Fibroblast of peridontal ligament (primary cell): ENCODE measurements at regions not wholly inside any gene's neighbourhood (a gene's known extent, or its start where the extent isn't known, plus 50 kb on each side); places are given as distances from the start of the nearest gene placed in this dataset.

ENCODE experiments used
- DNase-seq: peaks from one replicate; pipeline ENCODE4 v3.0.0-alpha.2; 2010; ENCODE audit errors: extremely low read depth

DNA sequence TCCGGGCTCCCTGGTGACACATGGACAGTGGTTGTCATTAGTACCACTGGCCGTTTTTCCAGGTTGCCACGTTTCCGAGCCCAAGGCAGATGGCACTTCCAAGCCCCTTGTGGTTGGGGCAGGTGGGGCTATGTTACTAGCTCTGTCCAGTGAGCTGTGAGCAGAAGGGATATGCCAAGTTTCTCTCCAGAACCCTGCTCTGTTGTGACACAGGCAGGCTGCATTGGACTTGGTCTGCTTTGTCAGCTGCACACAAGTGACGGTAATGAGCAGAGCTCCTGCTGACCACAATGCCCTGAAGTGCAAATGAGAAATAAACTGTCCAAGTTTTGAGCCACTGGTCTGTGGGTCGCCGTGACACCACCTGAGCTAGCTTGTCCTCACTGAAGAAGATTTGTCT is 118.8 kb downstream of the GYPC start:
- DNase-seq, result no peak

DNA sequence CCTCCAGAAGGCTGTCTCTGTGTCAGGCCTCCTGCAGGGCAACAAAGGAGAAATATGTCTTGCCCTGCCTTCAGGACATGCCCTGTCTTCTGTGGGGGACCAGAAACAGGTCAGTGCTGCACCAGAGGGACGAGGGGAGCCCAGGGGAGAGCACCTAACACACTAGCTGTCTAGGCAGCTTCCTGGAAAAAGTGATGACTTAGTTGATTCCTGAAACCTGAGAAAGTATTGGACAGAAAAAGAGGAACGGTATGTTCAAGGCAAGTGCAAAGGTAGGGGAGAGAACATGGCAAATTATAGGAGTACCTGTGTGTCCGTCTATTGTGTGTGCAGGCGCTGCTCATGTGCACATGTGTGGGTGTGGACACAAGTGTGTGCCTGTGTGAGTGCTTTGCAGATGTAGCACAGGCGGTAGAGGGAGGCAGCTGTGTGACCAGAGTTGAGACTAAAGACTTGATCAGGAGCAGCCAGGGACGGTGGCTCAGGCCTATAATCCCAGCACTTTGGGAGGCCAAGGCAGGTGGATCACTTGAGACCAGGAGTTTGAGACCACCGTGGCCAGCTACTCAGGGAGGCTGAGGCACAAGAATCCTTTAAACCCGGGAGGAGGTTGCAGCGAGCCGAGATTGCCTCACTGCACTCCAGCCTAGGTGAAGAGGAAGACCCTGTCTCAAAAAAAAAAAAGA is 119.5 kb downstream of the GYPC start:
- no peak for DNase-seq

DNA sequence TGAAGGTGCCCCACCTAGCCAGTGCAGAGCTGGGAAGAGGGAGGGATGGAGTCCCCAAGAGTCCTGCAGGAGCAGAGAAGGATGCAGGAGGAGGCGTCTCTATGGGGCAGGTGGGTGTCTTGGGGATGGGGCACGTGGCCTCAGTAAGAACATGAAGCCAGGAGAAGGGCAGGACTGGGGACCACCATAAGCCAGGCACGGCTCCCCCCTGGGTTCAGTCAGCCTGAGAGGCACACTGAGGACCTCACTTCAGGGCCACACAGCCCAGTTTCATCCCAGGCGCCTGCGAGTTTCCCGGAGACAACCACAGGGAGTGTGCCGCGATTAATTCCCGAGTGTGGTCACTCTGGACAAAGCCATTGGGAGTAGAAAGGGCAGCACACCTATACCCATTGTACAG is 120.3 kb downstream of the GYPC start:
- no peak for DNase-seq

GRCh38 chr2:126776692-126777619 is 121.0 kb downstream of the GYPC start:
- DNase-seq, result peak; percentile 66

DNA sequence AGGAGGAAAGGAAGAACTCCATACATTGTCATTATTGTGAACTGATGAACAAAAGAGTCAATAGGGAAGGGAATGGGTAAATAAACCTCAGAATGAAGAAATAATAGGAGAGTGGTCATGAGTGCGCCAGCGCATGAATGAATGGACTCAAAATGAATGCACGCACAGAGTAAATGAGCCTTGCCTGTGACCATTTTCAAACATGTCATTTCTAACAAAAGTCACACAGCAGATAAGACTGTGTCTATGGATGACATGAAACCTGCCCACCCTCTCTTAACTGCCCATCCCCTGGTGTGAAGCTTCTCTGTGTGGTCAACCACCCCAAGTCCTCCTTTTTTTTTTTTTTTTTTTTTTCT is 121.1 kb upstream of the TEX51 start:
- DNase-seq, result no peak

DNA sequence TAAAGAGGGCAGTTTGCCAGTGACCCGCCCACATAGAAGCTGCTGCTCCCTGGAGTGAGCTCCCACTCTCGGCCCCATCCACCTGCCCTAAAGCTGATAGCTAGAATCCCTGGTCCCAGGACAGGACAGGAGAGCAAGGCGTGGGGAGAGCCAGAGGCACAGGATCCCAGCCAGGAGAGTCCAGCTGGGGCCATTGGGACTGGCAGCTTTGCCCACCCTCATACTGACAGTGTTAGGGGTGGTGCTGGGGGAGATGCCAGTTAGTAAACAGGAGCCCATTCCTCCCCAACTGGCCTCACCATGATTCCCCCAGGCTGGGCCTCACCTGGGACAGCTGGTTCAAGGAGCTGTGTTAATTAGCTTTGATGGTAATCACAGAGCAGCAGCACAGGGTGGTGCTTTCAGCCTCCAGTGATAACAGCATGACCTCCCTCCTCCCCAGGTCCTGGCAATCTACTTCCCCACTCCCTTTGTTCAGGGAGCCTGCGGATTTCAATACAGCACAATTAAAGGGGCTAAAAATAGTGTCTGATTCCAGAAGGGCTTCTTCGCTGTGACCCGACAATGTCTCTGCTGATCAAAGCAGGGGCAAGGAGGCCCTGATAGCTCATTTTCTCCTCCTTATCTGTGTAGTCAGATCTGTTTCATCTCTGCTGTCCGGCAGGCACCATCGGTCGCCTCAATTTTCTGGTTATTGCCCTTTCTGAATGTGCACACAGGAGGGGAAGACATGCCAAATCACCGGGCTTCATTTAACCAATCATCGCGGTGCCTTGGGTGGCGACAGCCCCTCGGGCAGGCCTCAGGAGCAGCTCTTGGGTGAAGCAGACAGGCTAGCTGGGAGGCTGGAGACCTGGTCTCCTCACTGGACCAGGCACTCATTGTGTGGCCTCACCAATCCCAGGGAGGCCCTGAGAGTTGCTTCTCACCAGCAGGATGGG is 119.9 kb upstream of the TEX51 start:
- no peak for DNase-seq

- DNase-seq, result no peak
Observed at GRCh38 chr2:126781206-126781605, 117.5 kb upstream of the TEX51 start.

DNA sequence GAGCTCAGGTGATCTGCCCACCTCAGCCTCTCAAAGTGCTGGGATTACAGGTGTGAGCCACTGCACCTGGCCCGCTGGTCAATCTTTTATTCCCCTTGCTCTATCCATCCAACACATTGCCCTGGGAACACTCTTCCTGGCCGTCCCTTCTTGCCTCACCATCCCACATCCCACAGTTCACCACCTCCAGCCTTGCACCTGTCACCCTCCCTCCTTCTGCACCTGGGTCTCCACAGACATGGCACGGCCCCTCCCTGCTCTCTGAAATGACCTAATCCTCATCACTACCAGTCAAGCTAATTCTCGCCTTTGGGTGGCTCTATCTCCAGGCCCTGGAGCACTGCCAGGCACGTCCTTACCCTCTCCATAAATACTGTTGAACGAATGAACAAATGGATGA is 116.9 kb upstream of the TEX51 start:
- DNase-seq, result no peak

- DNase-seq, result no peak
Observed at GRCh38 chr2:126782648-126783047, 116.0 kb upstream of the TEX51 start.

DNA sequence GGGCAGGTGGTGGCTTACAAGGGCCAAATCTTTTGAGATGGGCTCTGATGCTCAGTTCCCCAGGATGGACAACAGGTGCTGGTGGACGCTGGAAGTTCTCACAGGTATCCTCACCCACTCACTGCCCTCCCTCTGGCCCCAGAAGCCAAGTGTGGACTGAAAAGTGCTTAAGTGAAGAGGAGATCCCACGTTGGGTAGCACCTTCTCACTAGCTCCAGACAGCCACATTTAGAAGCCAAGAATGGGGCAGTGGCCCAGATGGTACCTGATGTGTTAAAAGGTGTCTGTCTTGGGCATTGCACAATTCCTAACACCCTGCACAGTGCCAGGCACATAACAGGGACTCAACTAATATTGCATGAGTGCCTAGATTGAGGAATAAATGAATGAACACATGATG is 115.3 kb upstream of the TEX51 start:
- no peak for DNase-seq

GRCh38 chr2:126784045-126784444 is 114.6 kb upstream of the TEX51 start:
- no peak for DNase-seq

DNA sequence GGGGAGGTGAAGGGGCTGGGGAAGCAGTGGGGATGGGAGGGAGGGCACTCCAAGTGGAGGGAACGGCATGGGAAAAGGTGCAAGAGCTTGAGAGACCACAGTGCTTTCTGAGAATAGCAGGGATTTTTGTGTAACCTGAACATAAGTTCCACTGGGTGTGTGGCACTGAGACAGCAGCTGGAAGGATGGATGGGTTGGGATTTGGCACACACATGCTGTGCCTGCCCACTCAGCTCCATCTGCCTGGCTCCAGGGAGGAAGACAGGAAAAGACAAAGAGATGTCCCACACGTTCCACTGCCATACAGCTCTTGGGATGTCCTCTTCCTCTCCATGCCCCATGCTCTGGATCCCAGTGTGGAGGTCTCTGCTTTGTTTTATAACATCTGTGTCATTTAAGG is 114.1 kb upstream of the TEX51 start:
- DNase-seq, result no peak

- DNase-seq, result no peak
Observed at GRCh38 chr2:126785236-126785635, 113.5 kb upstream of the TEX51 start.

DNA sequence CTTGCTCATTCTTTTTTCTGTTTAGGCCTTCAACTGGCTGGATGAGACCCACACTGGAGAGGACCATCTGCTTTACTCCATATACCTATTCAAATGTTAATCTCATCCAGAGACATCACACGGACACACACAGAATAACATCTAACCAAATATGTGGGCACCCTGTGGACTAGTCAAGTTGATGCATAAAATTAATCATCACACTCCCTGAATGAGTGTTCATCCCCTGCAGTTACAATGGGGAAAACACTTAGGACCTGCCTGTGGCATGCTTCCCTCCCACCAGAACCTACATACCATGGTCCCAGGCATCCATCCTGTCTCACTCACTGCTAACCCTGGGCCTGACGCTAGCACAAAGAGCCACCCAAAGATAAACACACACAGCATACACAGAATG is 112.8 kb upstream of the TEX51 start:
- no peak for DNase-seq

GRCh38 chr2:126786765-126787164 is 111.9 kb upstream of the TEX51 start:
- DNase-seq, result no peak

DNA sequence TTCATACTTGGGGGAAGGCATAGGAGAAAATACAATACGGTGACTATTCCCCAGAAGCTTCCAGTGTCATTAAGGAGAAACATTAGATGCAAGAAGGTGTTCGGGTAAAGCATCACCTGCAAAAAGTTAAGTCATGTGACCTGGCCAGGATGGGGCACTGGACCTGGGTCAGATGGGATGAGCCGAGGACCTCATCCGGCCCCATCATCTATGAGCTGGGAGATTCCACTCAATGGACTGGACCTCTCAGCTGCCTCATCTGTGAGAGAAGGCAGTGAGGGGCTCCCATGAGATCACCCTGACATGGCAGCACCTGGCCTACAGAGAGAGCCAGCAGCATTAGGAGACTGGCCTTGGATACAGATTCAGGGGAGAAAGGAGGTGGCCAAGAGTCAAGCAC is 111.4 kb upstream of the TEX51 start:
- no peak for DNase-seq

GRCh38 chr2:126788113-126788512 is 110.6 kb upstream of the TEX51 start:
- DNase-seq, result no peak

DNA sequence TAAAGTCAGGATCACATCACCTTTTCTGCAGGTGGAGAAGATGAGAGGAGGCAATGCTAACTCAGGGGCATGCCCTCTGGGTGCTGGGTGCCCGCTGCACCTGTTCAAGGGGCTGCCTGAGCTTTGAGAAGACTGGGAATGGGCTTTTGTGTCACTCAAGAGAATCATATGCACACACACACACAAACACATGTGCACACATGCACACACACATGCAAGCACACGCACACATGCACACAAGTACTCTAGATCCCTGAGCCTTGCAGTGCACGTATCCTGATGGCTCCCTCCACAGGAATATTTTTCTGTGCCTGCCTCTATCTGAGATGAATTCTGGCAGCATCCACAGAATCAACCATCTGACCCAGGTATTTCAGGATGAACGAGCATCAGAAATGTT is 110.0 kb upstream of the TEX51 start:
- no peak for DNase-seq

DNA sequence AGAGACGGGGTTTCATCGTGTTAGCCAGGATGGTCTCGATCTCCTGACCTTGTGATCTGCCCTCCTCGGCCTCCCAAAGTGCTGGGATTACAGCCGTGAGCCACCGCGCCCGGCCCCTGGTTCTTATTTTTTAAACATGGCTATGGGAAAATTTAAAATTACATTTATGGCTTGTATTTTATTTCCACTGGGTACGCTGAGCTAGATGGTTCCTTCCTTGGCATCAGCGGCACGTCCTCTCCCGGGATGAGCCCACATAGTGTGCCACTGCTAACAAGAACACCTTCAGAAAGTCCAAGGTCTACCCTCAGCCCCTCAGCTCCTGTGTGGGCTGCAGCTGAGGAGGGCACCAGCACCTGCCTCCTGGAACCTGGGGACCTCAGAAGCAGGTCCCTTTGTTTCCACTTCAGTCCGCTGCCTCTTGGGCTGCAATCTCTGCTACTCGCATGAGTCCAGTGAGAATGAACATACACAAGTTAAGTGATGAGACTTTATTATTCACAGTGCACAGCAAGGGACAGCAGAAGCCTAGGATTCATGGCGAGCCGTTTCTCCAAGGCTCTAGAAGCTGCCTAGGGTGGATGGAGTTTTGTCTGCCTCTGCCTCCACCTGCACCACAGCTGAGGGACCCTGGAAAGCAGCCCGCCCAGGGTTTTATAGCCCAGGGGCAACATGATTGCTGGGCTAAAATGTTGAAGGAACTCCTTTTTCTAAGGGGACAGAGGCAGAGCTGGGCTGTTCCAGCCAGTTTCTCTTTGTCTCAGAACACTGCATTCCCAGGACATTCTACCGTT is 107.5 kb upstream of the TEX51 start:
- DNase-seq, result no peak

GRCh38 chr2:126792186-126792585 is 106.5 kb upstream of the TEX51 start:
- no peak for DNase-seq

DNA sequence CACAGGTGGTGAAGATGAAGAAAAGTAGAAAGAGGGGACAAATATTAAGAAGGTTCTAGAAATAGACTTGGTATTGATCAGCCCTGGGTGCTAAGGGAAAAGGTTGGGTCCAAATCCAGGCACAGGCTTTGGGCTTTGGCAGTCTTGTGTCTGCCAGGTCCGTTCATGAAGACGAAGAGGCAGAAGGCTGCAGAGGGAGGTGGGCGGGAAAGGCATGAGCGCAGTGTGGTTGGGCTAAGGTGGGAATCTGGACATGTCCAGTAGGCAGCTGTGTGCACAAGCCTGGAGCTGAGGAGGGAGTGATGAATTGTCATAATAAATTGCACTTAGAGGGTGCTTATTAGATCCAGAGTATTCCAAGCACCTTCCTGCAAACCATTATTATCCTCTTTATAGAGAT is 105.7 kb upstream of the TEX51 start:
- DNase-seq, result no peak
